EL (cell line): ENCODE measurements at regions not wholly inside any gene's neighbourhood (a gene's known extent, or its start where the extent isn't known, plus 50 kb on each side); places are given as distances from the start of the nearest gene placed in this dataset.
"Not testable (repeated sequence)": the region's sequence is repeated elsewhere in the genome, so short reads cannot be mapped to it uniquely, and the experiment has no call there.

Experiments used
- DNase-seq: peaks from one replicate; pipeline ENCODE4 v3.0.0-alpha.2; 2016

- DNase-seq, result no peak
Observed at GRCh38 chr12:87059231-87059630, 803.0 kb upstream of the MGAT4C start.

GRCh38 chr12:87054226-87054625 is 798.0 kb upstream of the MGAT4C start:
- no peak for DNase-seq

GRCh38 chr12:87051621-87052020 is 795.4 kb upstream of the MGAT4C start:
- DNase-seq, result no peak

- no peak for DNase-seq
Observed at GRCh38 chr12:87047691-87048090, 791.5 kb upstream of the MGAT4C start.

GRCh38 chr12:87039536-87039935 is 783.3 kb upstream of the MGAT4C start:
- no peak for DNase-seq

- no peak for DNase-seq
Observed at GRCh38 chr12:87038098-87038497, 781.9 kb upstream of the MGAT4C start.

GRCh38 chr12:87025976-87026375 is 769.8 kb upstream of the MGAT4C start:
- DNase-seq, result no peak

- no peak for DNase-seq
Observed at GRCh38 chr12:87021400-87021799, 765.2 kb upstream of the MGAT4C start.

- DNase-seq, result peak; percentile 1
Observed at GRCh38 chr12:87020071-87020470, 763.9 kb upstream of the MGAT4C start.

GRCh38 chr12:87015352-87015751 is 759.2 kb upstream of the MGAT4C start:
- DNase-seq, result no peak

GRCh38 chr12:87008785-87009384 is 752.7 kb upstream of the MGAT4C start:
- no peak for DNase-seq

GRCh38 chr12:87001102-87001501 is 744.9 kb upstream of the MGAT4C start:
- DNase-seq, result no peak

GRCh38 chr12:86985298-86985697 is 729.1 kb upstream of the MGAT4C start:
- DNase-seq, result no peak

GRCh38 chr12:86970595-86970994 is 714.4 kb upstream of the MGAT4C start:
- not testable (repeated sequence) for DNase-seq

GRCh38 chr12:86959766-86960458 is 703.7 kb upstream of the MGAT4C start:
- DNase-seq, result no peak

- DNase-seq, result no peak
Observed at GRCh38 chr12:86950444-86950843, 694.3 kb upstream of the MGAT4C start.

- no peak for DNase-seq
Observed at GRCh38 chr12:86950043-86950442, 693.9 kb upstream of the MGAT4C start.

GRCh38 chr12:86948851-86949250 is 692.7 kb upstream of the MGAT4C start:
- DNase-seq, result no peak

GRCh38 chr12:86945685-86946196 is 689.5 kb upstream of the MGAT4C start:
- DNase-seq, result no peak

GRCh38 chr12:86944197-86944819 is 688.1 kb upstream of the MGAT4C start:
- DNase-seq, result not testable (repeated sequence)

- no peak for DNase-seq
Observed at GRCh38 chr12:86931714-86932113, 675.5 kb upstream of the MGAT4C start.

GRCh38 chr12:86929962-86930361 is 673.8 kb upstream of the MGAT4C start:
- DNase-seq, result no peak

GRCh38 chr12:86917121-86917520 is 660.9 kb upstream of the MGAT4C start:
- no peak for DNase-seq

GRCh38 chr12:86914721-86915120 is 658.5 kb upstream of the MGAT4C start:
- DNase-seq, result peak; percentile 9
